SK-N-SH treated with all-trans-retinoic acid at 6 μM for 48 hours (cell line): ENCODE measurements at regions not wholly inside any gene's neighbourhood (a gene's known extent, or its start where the extent isn't known, plus 50 kb on each side); places are given as distances from the start of the nearest gene placed in this dataset.

Experiments
- CREB5 ChIP-seq: fragments of 250-450 bp; sonication (Bioruptor Pico); IDR thresholded peaks from 2 replicates; pipeline ENCODE4 v1.5.1; 2020; ENCODE audit warnings: low read depth, mild to moderate bottlenecking, moderate library complexity
- GLIS3 ChIP-seq: fragments of 250-450 bp; sonication (Bioruptor Pico); IDR thresholded peaks from 2 replicates; pipeline ENCODE4 v1.5.0; 2020; ENCODE audit warnings: mild to moderate bottlenecking, moderate library complexity
- ISL1 ChIP-seq: fragments of 250-450 bp; sonication (Bioruptor Pico); IDR thresholded peaks from 2 replicates; pipeline ENCODE4 v2.1.2; 2022; ENCODE audit warnings: mild to moderate bottlenecking, moderate library complexity
- OSR1 ChIP-seq: fragments of 250-450 bp; sonication (Bioruptor Pico); IDR thresholded peaks from 2 replicates; pipeline ENCODE4 v1.8.0; 2022; ENCODE audit warnings: moderate library complexity, mild to moderate bottlenecking, inconsistent platforms
- ZC3H10 ChIP-seq: fragments of 250-450 bp; sonication (Bioruptor Pico); IDR thresholded peaks from 2 replicates; pipeline ENCODE4 v1.5.1; 2021; ENCODE audit warnings: mild to moderate bottlenecking, moderate library complexity
- ZFP30 ChIP-seq: fragments of 450-650 bp; formaldehyde crosslinking; IDR thresholded peaks from 2 replicates; pipeline ENCODE4 v1.5.0; 2022; ENCODE audit warnings: mild to moderate bottlenecking, moderate library complexity
- ZNF70 ChIP-seq: fragments of 450-650 bp; formaldehyde crosslinking; IDR thresholded peaks from 2 replicates; pipeline ENCODE4 v1.5.0; 2020; ENCODE audit warnings: mild to moderate bottlenecking, moderate library complexity

GRCh38 chr18:67589325-67589724 lies 72.8 kb upstream of the DSEL start:
- TF ChIP-seq ZC3H10 (no peak), GLIS3 (CRISPR knock-in tag) (no peak), ZFP30 (CRISPR knock-in tag) (no peak), CREB5 (CRISPR knock-in tag) (no peak), OSR1 (no peak), ZNF70 (CRISPR knock-in tag) (no peak), ISL1 (no peak)
